ENCODE measurements at regions not wholly inside any gene's neighbourhood (a gene's known extent, or its start where the extent isn't known, plus 50 kb on each side); places are given as distances from the start of the nearest gene placed in this dataset.
A peak's percentile ranks its signal among the peaks of the same experiment; 100 is the strongest.

DNA sequence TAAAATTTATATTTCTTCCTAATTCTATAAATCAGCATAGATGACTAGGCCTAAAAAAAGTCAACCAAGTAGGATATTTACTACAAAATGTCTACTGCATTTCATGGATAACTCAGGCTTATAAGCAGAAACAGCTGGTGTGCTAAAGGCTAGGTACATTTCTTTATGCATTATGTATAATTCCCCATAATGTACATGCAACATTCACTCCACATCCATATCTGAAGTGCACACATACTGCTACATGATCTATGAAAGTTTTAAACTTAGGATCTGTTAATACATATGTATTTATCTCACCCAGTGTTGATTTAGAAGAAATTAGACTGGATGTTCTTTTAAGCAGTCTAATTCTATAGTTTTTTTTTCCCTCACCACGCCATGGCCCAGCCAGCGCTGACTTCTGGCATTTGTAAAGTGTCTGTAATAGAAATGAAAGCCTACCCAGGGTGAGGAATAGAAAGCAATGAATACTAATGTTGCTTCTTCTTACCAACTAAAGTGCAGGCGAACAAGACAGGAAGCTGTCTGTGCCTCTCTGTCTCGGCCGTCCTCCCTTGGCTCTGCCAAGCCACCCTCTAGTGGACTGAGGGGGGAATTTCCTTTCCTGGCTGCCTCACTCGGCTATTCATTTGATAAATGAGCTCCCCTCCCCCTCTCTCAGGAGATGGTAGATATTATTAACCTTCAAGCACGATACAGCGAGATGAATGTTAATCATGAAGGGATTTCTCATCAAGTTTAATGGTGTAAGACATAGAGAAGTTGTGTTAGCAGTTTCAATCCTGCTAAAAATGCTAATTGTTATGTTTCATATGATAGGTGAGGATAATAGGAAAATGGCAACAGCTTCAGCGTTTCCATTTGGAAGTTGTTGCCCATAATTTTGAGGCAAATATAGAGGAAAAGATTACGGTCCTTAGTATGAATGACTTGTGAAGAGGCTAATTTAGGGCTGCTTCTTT is 384.5 kb downstream of the MTX2 start:
- peak; percentile 50 for DNase-seq

- no peak for DNase-seq
Observed at GRCh38 chr2:176656038-176656775, 387.0 kb downstream of the MTX2 start.

- DNase-seq, result no peak
Observed at GRCh38 chr2:176656776-176657140, 387.5 kb downstream of the MTX2 start.

DNA sequence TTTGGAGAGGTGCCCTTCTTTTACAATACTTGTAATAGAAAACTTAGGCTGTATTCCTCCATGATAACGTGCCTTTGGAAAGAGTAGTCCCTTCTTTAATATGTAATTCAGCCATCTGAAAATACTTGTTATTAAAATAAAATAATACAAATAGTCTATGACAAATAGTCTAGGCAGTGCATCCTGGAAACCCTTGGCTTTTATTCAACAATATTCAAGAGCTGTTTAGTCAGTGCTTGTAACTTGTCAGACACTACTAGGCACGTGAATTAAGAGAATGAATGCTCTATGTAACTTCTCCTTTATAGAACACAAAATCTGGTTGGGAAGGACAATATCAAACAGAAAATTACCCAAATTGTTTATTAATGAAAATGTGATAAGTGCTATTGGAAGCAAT is 388.2 kb downstream of the MTX2 start:
- DNase-seq, result no peak

- no peak for DNase-seq
Observed at GRCh38 chr2:176658708-176659107, 389.5 kb downstream of the MTX2 start.

DNA sequence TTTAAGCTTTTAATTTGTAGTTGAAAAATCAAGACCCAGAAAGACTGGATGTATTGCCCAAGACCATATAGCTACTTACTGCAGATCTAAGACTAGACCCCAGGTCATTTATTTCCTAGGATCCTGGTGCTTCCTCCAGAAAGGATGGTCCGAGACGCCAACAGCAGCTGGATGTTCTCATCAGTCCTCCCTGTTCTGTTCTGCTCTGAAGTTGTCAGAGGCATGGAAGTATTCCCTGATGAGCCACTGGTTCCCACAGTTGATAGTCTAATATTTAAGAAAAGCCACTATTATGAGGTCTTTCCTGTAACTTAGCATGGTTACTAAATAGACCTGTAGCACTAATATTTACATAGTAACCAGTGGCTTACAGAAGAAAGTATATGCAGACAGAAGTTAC is 393.5 kb downstream of the MTX2 start:
- no peak for DNase-seq

GRCh38 chr2:176664478-176664877 is 395.2 kb downstream of the MTX2 start:
- DNase-seq, result no peak

DNA sequence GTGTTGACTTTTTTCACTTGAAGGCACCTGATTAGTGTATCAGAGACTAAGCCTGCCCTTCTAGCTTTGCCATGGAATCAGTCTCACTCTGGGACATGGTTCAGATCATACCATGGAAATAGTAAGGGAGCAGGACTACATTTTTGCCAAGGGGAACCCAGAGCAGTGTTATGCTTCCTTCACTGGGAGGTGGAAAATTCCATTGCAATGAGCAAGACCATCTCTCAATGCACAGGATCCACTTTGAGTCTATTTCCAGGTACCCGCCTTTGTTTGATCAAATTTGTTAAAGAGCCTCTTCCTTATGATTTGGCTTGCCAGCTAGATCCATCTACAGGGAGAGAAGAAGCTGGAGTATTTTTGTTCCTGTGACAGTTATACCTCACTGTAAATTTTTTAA is 395.8 kb downstream of the MTX2 start:
- DNase-seq, result no peak

DNA sequence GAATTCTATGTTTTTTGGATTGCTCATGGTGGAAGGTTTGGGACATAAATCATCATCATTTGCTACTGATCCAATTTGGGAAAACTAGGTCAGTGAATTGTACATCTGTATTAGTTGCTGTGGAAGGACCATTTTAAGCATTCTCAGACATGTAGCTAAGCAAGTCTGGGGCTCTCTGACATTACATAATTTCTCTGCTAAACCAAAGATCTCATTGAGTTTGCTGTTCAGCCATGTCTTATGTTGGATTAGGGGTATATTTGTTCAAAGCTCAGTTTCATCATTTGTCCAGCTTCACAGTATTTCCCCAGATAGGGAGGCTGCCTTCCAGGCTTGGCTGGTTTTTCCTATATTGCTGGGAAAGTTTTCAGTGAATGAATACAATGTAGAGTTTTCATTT is 399.7 kb downstream of the MTX2 start:
- no peak for DNase-seq

GRCh38 chr2:176669398-176670174 is 400.3 kb downstream of the MTX2 start:
- no peak for DNase-seq

DNA sequence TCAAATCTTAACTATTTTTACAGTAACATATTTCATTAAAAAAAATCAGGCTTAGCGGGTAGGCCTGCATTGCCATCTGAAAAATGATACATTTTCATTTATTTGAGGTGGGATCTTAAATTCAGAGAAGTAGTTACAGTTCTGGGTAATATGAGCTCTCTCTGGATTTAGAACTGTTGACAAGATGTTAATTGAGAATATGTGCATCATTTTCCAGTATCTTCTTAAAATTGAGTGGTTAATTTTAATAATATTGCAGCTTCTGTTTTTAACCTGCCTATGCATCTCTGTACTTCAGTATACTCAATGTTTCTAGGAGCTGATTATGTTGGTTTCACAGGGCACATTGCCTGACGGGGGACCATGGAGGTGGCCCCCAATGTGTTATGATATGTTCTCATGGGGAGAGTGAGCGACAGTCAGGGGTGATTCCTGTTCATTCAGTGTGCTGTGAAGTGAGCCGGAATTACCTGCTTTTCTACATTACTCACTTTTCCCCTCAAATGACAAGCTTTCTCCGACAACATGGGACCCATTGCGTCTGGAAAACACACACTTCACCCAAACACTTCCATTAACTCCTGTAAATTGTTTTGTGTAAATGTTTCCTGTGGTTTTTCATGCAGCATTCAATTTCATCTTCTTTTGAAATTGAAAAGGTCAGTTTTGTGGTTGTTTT is 406.2 kb downstream of the MTX2 start:
- DNase-seq, result no peak

DNA sequence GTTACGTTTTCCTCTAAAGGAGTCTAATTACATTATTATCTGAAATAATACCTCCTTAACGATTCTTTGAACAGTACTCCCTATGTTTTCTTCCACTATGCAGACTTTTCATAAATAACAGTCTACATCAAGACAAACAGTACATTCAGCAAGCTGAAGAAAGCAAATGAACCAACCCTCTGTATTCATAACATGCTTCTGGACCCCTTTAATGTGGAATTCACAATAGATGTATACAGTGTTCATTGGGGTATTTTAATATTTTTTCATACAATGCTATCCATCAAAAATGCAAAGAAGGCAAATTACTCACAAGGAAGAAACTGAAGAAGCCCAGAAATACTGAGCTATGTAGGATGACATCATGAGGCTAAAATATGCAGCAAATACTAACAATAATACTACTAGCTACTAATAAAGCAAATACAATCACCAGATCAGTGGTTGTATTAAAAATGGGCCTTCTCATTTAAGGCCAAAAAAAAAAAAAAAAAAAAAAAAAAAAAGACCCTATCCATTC is 408.6 kb downstream of the MTX2 start:
- DNase-seq, result no peak

DNA sequence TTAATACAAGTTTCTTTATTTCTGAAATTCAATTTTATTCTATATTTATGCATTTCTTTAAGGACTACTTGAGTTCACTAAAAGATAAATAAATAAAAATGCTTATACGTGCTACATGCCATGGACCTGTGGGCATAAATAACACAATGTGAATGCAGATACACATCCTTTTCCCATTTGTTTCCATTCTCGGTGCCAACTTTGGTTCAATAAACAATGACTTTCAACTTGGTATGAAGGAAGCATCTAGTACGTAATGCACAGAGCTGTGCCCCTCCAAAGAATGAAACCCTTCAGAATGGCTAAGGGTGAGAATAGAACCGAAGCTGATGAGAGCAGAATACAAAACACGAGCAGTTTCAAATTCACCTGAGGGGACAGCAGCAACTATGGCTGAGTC is 409.3 kb downstream of the MTX2 start:
- DNase-seq, result no peak

DNA sequence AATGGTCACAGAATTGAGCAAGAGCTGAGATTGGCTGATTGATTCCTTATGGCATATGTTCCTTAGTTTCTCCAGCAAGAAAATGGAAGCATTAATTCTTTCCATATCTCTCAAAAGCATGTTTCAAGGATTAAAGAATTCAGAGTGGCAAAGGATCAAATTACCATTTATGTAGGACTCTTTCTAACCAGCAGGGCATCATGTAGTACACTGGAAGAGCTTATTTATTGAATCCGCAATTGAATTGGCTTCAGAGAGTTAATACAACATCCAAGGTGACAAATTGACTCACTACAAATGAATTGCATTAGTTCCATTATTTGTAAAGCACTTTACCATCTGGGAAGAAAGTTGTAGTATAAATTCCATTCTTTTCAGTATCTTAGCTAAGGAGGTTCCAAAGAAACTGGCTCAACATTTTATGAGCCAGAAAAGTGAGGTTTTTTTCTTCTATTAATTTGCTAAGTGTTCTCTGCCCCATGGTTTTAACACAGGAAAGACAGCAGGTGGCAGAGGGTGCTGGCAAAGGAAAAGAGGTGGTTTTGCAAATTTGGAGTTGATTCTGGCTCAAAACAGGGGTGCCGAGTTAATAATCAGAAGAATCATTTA is 409.9 kb downstream of the MTX2 start:
- no peak for DNase-seq

GRCh38 chr2:176680916-176681516 is 411.8 kb downstream of the MTX2 start:
- no peak for DNase-seq

DNA sequence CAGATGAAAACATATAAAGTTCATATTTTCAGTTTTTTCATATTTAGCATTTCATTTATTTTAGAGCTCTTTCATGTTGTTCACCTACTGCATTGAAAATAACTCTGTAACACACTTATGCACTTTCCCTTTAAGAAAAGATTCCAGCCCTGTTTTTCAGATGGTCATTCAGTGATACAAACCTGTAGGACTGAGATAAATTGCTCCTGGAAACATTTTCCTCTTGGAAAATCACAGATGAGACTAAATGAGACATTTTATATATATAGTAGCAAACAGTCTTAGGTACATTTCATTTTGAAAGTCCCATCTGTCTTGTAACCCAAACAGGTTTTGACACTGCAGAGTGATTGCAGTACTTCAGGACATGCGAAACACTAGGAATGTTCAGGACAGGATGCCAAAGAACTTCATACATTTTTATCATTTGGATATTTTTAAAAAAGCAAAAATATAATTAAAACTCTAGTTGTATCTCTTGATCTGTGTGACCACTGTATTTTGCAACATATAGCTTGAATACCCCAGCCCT is 412.4 kb downstream of the MTX2 start:
- no peak for DNase-seq

DNA sequence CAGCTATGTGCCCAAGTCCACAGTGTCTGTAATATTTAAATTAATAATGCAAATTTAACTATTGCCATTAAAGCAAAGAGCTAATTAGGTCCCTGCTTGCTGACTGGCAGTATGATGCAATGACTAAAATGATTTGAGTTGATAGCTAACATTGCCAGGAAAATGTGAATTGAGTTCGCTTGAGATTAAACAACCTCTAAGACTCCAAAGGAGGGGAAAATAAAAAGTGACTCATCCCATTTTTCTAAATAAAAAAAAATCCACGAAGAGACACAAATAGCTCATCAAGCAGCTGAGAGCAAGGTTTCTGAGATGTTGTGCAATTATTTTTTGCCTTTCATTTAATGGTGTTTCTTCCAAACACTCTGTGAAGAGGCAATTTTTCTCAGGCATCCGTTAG is 413.0 kb downstream of the MTX2 start:
- no peak for DNase-seq

GRCh38 chr2:176683618-176684111 is 414.4 kb downstream of the MTX2 start:
- DNase-seq, result no peak

DNA sequence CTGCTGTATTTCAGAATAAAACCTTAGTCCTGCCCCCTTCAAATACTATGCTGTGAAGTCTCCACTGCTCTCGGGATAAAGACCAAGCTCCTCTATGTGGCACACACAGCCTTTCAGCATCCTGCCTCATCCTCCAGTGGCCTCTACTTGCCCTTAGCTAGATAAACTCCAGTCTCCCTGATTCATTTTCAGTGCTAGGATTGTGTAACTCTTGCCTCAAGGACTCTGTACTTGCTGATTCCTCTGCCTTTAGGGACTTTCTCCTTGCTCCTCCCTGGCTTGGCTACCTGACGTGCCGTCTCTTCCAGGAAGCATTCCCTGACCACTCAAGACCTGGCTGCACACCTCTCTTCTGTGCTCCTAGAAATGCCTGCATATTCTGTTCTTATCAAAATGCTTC is 416.7 kb downstream of the MTX2 start:
- no peak for DNase-seq

DNA sequence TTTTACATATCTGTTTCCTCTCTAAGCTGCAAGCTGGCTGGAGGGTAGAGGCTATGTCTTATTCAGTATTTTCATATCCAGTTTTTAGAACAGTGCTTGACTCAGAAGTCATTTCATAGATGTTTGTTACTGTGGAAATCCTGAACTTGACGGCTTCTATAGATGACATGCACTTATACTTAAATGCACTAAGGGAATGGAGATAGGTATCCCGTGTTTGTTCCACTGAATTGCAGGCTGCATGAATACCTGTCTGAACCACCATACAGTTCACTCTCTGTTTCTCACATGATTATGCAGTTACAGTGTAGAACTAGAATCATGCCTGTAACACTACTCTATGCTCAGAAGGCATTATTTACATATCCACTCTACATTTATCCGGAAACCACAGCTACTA is 417.1 kb downstream of the MTX2 start:
- DNase-seq, result no peak

DNA sequence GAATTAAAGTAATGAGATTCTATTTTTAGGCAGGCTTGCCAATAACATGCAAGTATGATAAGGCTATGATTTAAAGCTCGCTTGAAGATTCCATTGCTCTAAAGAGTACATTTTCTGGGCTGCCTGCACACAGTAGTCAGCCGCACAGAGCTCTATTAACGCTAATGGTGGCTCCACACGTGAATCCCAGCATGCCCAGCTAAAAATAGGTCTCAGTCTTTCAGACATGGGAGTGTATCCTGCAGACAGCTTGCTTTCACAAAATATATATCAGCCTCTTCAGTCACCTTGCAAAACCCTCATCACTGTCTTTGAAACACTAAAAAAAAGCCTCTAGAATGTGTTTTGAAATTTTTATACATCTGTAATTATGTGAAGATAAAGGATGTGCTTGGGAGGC is 418.1 kb downstream of the MTX2 start:
- DNase-seq, result no peak
